HL-60 (cell line): ENCODE measurements at regions not wholly inside any gene's neighbourhood (a gene's known extent, or its start where the extent isn't known, plus 50 kb on each side); places are given as distances from the start of the nearest gene placed in this dataset.

Experiments used
- DNase-seq, 2 experiments: peaks; one replicate each; pipeline ENCODE4 v3.0.0-alpha.2; 2010 to 2020; ENCODE audit warnings: low read depth in 1 of 2, low spot score in 1 of 2
- H3K27ac ChIP-seq: fragments of 250-450 bp; sonication (Bioruptor Pico); replicated peaks from 2 replicates; pipeline ENCODE4 v1.5.1; 2020; ENCODE audit warnings: mild to moderate bottlenecking, moderate library complexity
- H3K27me3 ChIP-seq: fragments of 250-450 bp; sonication (Bioruptor Pico); 2 replicates; pipeline ENCODE4 v1.5.1; 2021; ENCODE audit warnings: mild to moderate bottlenecking, moderate library complexity; ENCODE audit not compliant: insufficient read depth, poor library complexity, severe bottlenecking
- H3K4me3 ChIP-seq: replicated peaks from 2 replicates; pipeline ENCODE4 v1.5.1; 2011; ENCODE audit warnings: mild to moderate bottlenecking, control low read depth, low read length; ENCODE audit not compliant: insufficient read depth
- CTCF ChIP-seq: IDR thresholded peaks from one replicate; pipeline ENCODE4 v1.5.1; 2011; ENCODE audit warnings: low read length, control low read depth, inconsistent platforms; ENCODE audit not compliant: insufficient read depth
- GABPA ChIP-seq: IDR thresholded peaks from 2 replicates; pipeline ENCODE4 v1.6.1; 2012; ENCODE audit warnings: low read depth
- POLR2AphosphoS5 ChIP-seq: IDR thresholded peaks from 2 replicates; pipeline ENCODE4 v1.6.1; 2012; ENCODE audit warnings: low read depth
- REST ChIP-seq: IDR thresholded peaks from 2 replicates; pipeline ENCODE4 v1.6.1; 2012; ENCODE audit warnings: low read depth; ENCODE audit not compliant: insufficient replicate concordance
- SPI1 ChIP-seq: IDR thresholded peaks from 2 replicates; pipeline ENCODE4 v1.6.1; 2012; ENCODE audit warnings: low read depth, mild to moderate bottlenecking, borderline replicate concordance

- TF ChIP-seq REST (no peak), CTCF (no peak)
- H3K27ac ChIP-seq = peak overlapping the region; percentile 45
Measured at GRCh38 chr6:125597411-125598253, 151.8 kb upstream of the HEY2 start.

GRCh38 chr6:125598422-125598821, 151.0 kb upstream of the HEY2 start:
- DNase-seq = peak; percentile 78 to 96
- Histone ChIP-seq H3K27me3 (no peaks in the 10 kb centered on the region), H3K27ac (peak overlapping the region; percentile 45), H3K4me3 (no peak overlapping the region)
- peak; percentile 14 for TF ChIP-seq REST
- TF ChIP-seq SPI1 = peak; percentile 55; the same call in 1 of the 2 replicates
- TF ChIP-seq CTCF = no peak
- 0 out of 2 replicates have a peak, but pooled peaks have one; percentile 9 for TF ChIP-seq GABPA
- peak; percentile 40; the same call in 1 of the 2 replicates for TF ChIP-seq POLR2AphosphoS5

More at GRCh38 chr6:125597411-125598253, 151.8 kb upstream of the HEY2 start:
- no peak overlapping the region for H3K4me3 ChIP-seq
- H3K27me3 ChIP-seq = no peaks in the 10 kb centered on the region
- no peak for DNase-seq

GRCh38 chr6:125604257-125604656, 145.2 kb upstream of the HEY2 start:
- no peak overlapping the region for H3K4me3 ChIP-seq
- no peak for DNase-seq
- no peak overlapping the region for H3K27ac ChIP-seq
- TF ChIP-seq GABPA = no peak
- no peak for TF ChIP-seq REST
- no peak for TF ChIP-seq SPI1
- TF ChIP-seq POLR2AphosphoS5 = no peak
- TF ChIP-seq CTCF = no peak
- H3K27me3 ChIP-seq = no peaks in the 10 kb centered on the region
